GM12873 (cell line): ENCODE measurements at regions not wholly inside any gene's neighbourhood (a gene's known extent, or its start where the extent isn't known, plus 50 kb on each side); places are given as distances from the start of the nearest gene placed in this dataset.

ENCODE experiments used
- TF ChIP-seq, protein P1 (sequence below): IDR thresholded peaks from 2 replicates; pipeline ENCODE4 v1.5.1; 2012; ENCODE audit warnings: low read depth, mild to moderate bottlenecking, moderate library complexity, low read length, control low read depth; ENCODE audit not compliant: insufficient read depth; ENCODE audit errors: missing control alignments

DNA sequence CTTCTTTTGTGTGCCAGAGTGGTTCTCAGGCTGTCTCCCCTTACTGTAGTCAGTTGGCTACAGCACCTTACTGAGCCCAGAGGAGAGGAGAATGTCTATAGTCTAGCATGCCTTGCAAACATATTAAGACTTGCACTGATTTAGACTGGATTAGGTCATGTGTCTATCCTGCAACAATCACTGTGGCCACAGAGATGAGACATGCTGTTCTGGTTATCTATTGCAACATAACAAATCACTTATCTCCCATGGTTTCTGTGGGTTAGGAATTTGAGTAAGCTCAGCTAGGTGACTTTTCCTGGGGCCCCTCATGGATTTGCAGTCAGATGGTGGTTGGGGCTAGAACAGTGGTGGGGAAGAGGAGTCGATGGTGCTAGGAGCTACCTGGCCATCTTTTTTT lies 261.3 kb downstream of the SOD2 start:
- TF ChIP-seq, protein P1, sequence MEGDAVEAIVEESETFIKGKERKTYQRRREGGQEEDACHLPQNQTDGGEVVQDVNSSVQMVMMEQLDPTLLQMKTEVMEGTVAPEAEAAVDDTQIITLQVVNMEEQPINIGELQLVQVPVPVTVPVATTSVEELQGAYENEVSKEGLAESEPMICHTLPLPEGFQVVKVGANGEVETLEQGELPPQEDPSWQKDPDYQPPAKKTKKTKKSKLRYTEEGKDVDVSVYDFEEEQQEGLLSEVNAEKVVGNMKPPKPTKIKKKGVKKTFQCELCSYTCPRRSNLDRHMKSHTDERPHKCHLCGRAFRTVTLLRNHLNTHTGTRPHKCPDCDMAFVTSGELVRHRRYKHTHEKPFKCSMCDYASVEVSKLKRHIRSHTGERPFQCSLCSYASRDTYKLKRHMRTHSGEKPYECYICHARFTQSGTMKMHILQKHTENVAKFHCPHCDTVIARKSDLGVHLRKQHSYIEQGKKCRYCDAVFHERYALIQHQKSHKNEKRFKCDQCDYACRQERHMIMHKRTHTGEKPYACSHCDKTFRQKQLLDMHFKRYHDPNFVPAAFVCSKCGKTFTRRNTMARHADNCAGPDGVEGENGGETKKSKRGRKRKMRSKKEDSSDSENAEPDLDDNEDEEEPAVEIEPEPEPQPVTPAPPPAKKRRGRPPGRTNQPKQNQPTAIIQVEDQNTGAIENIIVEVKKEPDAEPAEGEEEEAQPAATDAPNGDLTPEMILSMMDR: no peak

DNA sequence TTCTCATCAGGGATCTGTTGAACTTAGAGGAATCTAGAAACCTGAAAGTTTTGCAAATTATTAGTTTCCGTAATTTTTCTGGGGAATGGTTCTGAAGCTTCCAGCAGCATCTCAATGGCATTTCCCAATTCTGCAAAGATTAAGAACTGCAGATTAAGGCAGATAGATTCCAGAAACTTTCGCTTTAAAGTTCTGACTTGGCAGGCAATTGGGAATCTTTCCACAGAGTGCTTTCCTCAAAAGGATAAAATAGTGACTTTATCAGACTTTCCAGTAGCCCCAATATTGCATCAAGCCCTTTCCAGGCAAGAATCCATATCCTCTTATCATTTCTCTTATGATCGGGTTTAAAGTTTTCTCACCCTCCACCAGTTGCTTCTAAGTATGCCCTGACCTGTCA lies 261.1 kb downstream of the FNDC1 start:
- TF ChIP-seq, protein P1: no peak

DNA sequence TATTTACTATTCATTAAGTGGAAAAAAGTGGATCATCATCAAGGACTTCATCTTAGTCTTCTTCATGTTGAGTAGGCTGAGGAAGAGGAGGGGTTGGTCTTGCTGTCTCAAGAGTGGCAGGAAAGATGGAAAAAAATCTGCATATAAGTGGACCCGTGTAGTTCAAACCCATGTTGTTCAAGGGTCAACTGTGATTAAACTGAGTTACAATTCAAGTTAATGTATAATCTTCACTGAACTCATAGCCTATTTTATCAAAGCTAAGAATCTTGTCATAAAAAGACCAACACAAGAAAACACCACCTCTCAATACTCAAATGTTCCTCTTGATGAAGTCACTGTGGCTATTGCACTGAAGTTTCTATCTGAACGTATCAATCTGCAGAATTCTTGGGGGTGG lies 260.2 kb downstream of the FNDC1 start:
- TF ChIP-seq, protein P1: no peak

DNA sequence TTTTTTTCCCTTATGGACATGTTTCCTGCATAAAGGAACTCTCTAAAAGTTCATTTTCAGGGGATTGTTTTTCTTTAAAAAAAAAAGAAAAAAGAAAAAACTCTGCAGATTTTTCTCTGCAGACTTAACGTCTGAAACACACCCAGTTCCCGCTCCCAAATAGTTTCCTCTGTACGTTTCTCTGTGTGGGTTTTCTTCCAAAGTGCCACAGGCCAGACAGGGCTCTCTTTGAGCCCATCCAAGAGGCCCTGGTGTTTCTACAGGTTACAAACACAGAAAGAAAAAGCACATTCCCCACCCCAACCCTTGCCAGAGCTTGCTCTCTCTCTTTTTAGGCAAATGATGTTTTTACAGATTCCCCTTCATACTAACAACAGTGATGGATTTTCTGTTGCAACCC lies 258.6 kb downstream of the FNDC1 start:
- TF ChIP-seq, protein P1: no peak

DNA sequence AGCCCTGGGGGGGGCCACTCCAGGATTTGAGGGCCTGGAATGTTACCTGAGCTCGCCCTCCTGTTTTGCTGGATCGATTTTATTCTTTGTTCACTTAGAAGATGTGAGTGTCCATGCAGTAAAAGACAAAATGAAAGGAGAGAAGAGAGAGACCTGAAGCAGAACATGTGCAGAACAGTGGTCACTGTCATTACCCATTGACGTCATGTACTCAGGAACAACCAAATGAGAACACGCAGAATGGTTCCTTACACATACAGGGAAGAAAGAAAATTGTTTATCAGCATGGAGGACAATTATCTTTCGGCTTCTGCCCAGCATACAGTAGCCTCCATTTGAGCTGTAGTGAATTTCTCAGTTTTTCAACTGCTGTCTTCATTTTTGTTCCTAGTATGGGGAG lies 258.1 kb downstream of the FNDC1 start:
- TF ChIP-seq, protein P1: no peak

DNA sequence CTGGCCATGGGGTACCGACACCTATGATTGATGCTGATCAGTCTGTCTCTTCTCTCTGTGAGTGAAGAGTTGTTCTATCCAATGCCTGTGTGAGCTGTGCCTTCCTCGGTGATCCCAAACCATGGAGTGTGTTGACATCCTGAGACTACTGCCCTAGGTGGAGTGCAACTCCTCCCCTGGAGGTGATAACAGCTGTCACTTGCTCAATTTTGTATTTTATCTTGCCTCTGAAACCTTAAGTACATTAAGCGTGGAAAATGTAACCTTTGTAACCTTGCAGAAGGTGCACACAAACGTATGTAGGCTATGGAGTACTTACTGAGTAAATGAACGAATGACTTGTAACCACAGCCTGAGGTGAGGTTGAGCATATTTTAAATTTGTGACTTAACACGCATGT lies 256.2 kb downstream of the FNDC1 start:
- TF ChIP-seq, protein P1: no peak

DNA sequence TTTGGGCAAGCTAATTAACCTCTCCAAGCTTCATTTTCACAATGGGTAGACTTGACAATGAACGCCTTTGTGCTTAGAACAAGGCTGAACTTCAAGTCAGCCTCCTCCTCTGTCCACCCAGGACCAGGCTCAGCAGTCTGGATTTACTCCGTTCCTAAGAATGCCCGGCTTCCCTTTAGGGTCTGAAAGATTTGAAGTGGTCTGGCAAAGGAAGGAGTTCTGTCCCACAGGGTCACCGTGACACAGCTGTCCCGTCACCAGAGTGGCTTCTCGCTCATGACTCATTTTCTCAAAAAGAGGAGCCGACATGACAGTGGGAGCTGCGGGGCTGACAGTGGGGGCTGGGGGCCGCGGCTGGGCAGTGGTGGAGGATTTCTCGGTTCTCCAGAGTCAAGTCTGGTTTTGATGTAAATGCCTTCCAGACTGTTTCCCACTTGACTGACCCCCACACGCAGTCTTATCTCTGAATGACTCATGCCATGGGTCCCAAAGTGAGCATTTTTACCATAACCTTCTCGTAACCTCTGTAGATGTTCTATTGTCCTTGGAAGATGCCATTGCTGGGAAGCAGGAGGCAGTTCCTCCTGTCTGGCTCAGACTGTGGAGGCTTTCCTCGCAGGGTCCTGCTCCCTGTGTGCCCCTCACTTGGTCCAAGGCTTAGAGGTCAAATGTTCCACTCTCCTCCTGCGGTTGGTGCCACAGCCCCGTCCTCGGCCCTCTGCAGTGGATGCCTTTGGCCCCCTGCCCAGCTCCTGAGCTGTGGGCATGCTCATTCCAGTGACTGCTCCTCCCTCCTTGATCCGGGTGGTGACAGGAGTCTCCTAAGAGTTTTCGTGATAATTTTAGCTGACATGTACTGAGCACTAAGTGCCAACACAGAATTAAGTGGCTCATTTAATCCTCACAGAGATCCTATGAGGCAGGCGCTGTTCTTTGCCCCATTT lies 253.1 kb downstream of the FNDC1 start:
- TF ChIP-seq, protein P1: no peak
